K562 (cell line): ENCODE measurements at regions not wholly inside any gene's neighbourhood (a gene's known extent, or its start where the extent isn't known, plus 50 kb on each side); places are given as distances from the start of the nearest gene placed in this dataset.

Experiments
- ATAC-seq: fragments of 200-7000 bp; cut with Tn5 transposase; 3 replicates; pipeline ENCODE4 v1.9.1; 2020; ENCODE audit warnings: moderate library complexity
- BruUV-seq: library from RNA; stranded (reverse); fragments of 400-500 nt; replicated peaks from 2 replicates; lab custom pipeline; 2021; lab: Mats Ljungman, UMichigan
- CTCF ChIA-PET: fragments of 300-600 bp; formaldehyde crosslinking; extraction: SDS; loops from one replicate; lab custom pipeline; 2021; ENCODE audit warnings: low intra/inter-chr PET ratio; lab: Yijun Ruan, JAX
- POLR2A ChIA-PET: fragments of 300-600, 350-650 bp; sonication (Branson Sonifier 250); formaldehyde crosslinking; extraction: SDS; loops from one replicate; lab custom pipeline; 2021; ENCODE audit warnings: antibody characterized with exemption, inconsistent platforms; lab: Yijun Ruan, JAX
- DNase-seq, 4 experiments: peaks; one replicate each; pipeline versions ENCODE4 v3.0.0 to v3.0.0-alpha.2; 2011 to 2018; ENCODE audit warnings: low spot score in 3 of 4, mixed read lengths in 3 of 4; ENCODE audit errors: extremely low read depth in 1 of 4
- FAIRE-seq: peaks from 2 replicates; lab custom pipeline; 2011; peaks lifted over from hg19 to GRCh38; lab: Jason Lieb, UNC
- H2AFZ ChIP-seq: 2 replicates; pipeline ENCODE4 v1.6.0; 2011; ENCODE audit warnings: low read depth, low read length, control low read depth, inconsistent platforms
- H3K27ac ChIP-seq: fragments of 200-600 bp; 3 replicates; pipeline ENCODE4 v1.8.0; 2011; ENCODE audit warnings: low read depth, mild to moderate bottlenecking, control low read depth, inconsistent platforms, low read length, moderate library complexity, mixed read lengths; ENCODE audit errors: extremely low read depth
- H3K27me3 ChIP-seq, 2 experiments: fragments of 300-600 bp in 1 of 2; 2 replicates in 1 of 2; 3 replicates in 1 of 2; pipeline versions ENCODE4 v1.6.0 to v1.8.0; 2011; ENCODE audit warnings: inconsistent platforms in 2 of 2, low read length in 2 of 2, mild to moderate bottlenecking in 1 of 2, mixed read lengths in 1 of 2, moderate library complexity in 1 of 2; ENCODE audit not compliant: control insufficient read depth in 2 of 2, insufficient read depth in 2 of 2
- H3K36me3 ChIP-seq: fragments of 300-600 bp; 3 replicates; pipeline ENCODE4 v1.8.0; 2011; ENCODE audit warnings: mild to moderate bottlenecking, low read length, inconsistent platforms; ENCODE audit not compliant: control insufficient read depth, insufficient read depth
- H3K4me1 ChIP-seq, 2 experiments: fragments of 200-600 bp in 1 of 2; replicated peaks in 1 of 2; 2 replicates in 1 of 2; 3 replicates in 1 of 2; pipeline versions ENCODE4 v1.5.1 to v1.8.0; 2011; ENCODE audit warnings: inconsistent platforms in 2 of 2, low read length in 2 of 2, mild to moderate bottlenecking in 1 of 2, mixed read lengths in 1 of 2, moderate library complexity in 1 of 2; ENCODE audit not compliant: control insufficient read depth in 2 of 2, insufficient read depth in 2 of 2
- H3K4me2 ChIP-seq: 2 replicates; pipeline ENCODE4 v1.6.1; 2011; ENCODE audit warnings: low read length, control low read depth, inconsistent platforms, mixed read lengths; ENCODE audit not compliant: insufficient read depth
- H3K4me3 ChIP-seq: fragments of 200-600 bp; sonication (generic), shearing (Covaris generic); 2 replicates; pipeline ENCODE4 v1.5.1; 2016; ENCODE audit warnings: control low read depth, inconsistent platforms
- H3K79me2 ChIP-seq: fragments of 200-600 bp; 3 replicates; pipeline ENCODE4 v1.8.0; 2011; ENCODE audit warnings: low read length, inconsistent platforms; ENCODE audit not compliant: control insufficient read depth, insufficient read depth
- H3K9ac ChIP-seq, 2 experiments: 2 replicates each; pipeline versions ENCODE4 v1.6.0 to v1.6.1; 2011; ENCODE audit warnings: low read depth in 2 of 2, low read length in 2 of 2, control low read depth in 1 of 2, inconsistent platforms in 1 of 2, mild to moderate bottlenecking in 1 of 2, mixed read lengths in 1 of 2; ENCODE audit not compliant: insufficient read depth in 1 of 2
- H3K9me1 ChIP-seq: one replicate; pipeline ENCODE4 v1.6.0; 2011; ENCODE audit warnings: inconsistent platforms, mild to moderate bottlenecking, low read length, moderate library complexity; ENCODE audit not compliant: control insufficient read depth, insufficient read depth
- H3K9me3 ChIP-seq: replicated peaks from 2 replicates; pipeline ENCODE4 v1.5.1; 2011; ENCODE audit warnings: low read depth, low read length, inconsistent platforms; ENCODE audit not compliant: control insufficient read depth, insufficient read depth
- H4K20me1 ChIP-seq: replicated peaks from 2 replicates; pipeline ENCODE4 v1.6.1; 2011; ENCODE audit warnings: low read length, inconsistent platforms, mixed read lengths; ENCODE audit not compliant: control insufficient read depth, insufficient read depth
- CBFA2T2 ChIP-seq: fragments of 450-650 bp; conservative IDR thresholded peaks from 2 replicates; pipeline ENCODE4 v1.6.1; 2017; ENCODE audit warnings: mild to moderate bottlenecking
- CBFB ChIP-seq: sonication (generic); formaldehyde crosslinking; IDR thresholded peaks from 2 replicates; pipeline ENCODE4 v1.4.0; 2020; ENCODE audit warnings: mild to moderate bottlenecking, missing genetic modification reagents
- COPS2 ChIP-seq: fragments of 450-650 bp; conservative IDR thresholded peaks from 2 replicates; pipeline ENCODE4 v1.6.1; 2016; ENCODE audit warnings: mild to moderate bottlenecking, moderate library complexity
- FIP1L1 ChIP-seq: fragments of 200-400 bp; formaldehyde crosslinking; IDR thresholded peaks from 2 replicates; pipeline ENCODE4 v1.6.1; 2018; ENCODE audit warnings: mild to moderate bottlenecking, low read depth, low read length; ENCODE audit not compliant: poor library complexity, severe bottlenecking
- KHSRP ChIP-seq: fragments of 450-650 bp; IDR thresholded peaks from 2 replicates; pipeline ENCODE4 v1.6.1; 2017
- MEF2A ChIP-seq: IDR thresholded peaks from 2 replicates; pipeline ENCODE4 v1.6.1; 2011; ENCODE audit warnings: low read depth, mild to moderate bottlenecking, low read length, moderate library complexity; ENCODE audit not compliant: control insufficient read depth
- MYC ChIP-seq, 2 experiments: fragments of 250-450 bp in 1 of 2; sonication (Bioruptor Pico) in 1 of 2; IDR thresholded peaks; 2 replicates each; pipeline versions ENCODE4 v1.5.1 to v1.6.1; 2012 to 2021; ENCODE audit warnings: low read depth in 2 of 2, borderline replicate concordance in 1 of 2, improper control_type of control experiment in 1 of 2, low read length in 1 of 2, mild to moderate bottlenecking in 1 of 2, moderate library complexity in 1 of 2
- SMARCB1 ChIP-seq: IDR thresholded peaks from 2 replicates; pipeline ENCODE4 v1.6.1; 2011; ENCODE audit warnings: improper control_type of control experiment, low read depth; ENCODE audit not compliant: insufficient read length
- SRSF1 ChIP-seq: fragments of 200-400 bp; formaldehyde crosslinking; IDR thresholded peaks from 2 replicates; pipeline ENCODE4 v1.6.1; 2017; ENCODE audit warnings: mild to moderate bottlenecking, low read depth, low read length, moderate library complexity
- ZNF324 ChIP-seq: fragments of 250-450 bp; sonication (Bioruptor Pico); IDR thresholded peaks from 2 replicates; pipeline ENCODE4 v1.4.0; 2020; ENCODE audit warnings: mild to moderate bottlenecking
- WGBS: fragments of 100-300 bp; shearing (Covaris generic); methylation state at CpG from one replicate; pipeline ENCODE4 v1.1.6; 2016; ENCODE audit warnings: low coverage, mixed read lengths; ENCODE audit not compliant: insufficient coverage; ENCODE audit errors: missing lambda C conversion rate; 5-methylcytosine and 5-hydroxymethylcytosine counted together
- in situ Hi-C: fragments of 300-500 bp; cut with MboI; formaldehyde crosslinking; loops from 4 replicates; pipeline ENCODE4 v1.15.0; 2018; ENCODE audit warnings: inconsistent platforms, mixed read lengths
- intact Hi-C: fragments of 100-400 bp; cut with micrococcal nuclease; formaldehyde crosslinking; loops from 2 replicates; pipeline ENCODE4 v1.14.2; 2022
- TF ChIP-seq, protein P1 (sequence below): sonication (generic); formaldehyde crosslinking; IDR thresholded peaks from 2 replicates; pipeline ENCODE4 v1.8.1; 2023; ENCODE audit warnings: missing genetic modification reagents, mild to moderate bottlenecking, borderline replicate concordance

DNA sequence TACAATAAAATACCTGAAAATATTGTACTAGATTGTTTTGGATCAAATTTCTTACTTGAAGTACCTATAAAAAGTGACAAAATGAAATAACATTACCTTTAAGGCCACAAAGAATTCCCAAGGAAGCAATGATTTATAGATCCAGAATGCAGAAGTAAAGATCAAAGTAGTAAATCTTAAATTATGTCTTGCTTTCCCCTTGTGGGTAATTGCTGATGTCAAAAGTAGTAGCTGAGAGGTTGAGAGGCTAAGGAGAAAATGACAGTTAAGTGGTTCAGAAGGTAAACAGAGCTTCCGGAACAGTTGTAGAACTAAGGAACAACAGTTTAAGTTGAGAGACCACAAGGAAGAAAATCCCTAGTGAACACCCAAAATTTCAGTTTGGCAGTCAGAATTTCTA, 358.3 kb downstream of the GABRG1 start:
- Histone ChIP-seq H3K9ac (no peak overlapping the region), H3K4me1 (no peaks in the 10 kb centered on the region), H3K9me1 (no peaks in the 10 kb centered on the region), H4K20me1 (no peaks in the 10 kb centered on the region), H3K36me3 (no peaks in the 10 kb centered on the region), H3K79me2 (no peaks in the 10 kb centered on the region), H2AFZ (no peak overlapping the region), H3K4me3 (no peak overlapping the region), H3K27me3 (no peaks in the 10 kb centered on the region), H3K27ac (no peak overlapping the region), H3K4me2 (no peak overlapping the region), H3K9me3 (no peaks in the 10 kb centered on the region)
- ATAC-seq (no peak), FAIRE-seq (no peak), DNase-seq (no peak)
- intact Hi-C loops: no loop called here
- POLR2A ChIA-PET: no interaction called here
- 0% methylated on average over 1 of the region's 1 CpG for WGBS
- TF ChIP-seq SMARCB1 (no peak), SRSF1 (no peak), ZNF324 (CRISPR knock-in tag) (no peak), CBFB (no peak), CBFA2T2 (no peak), MEF2A (no peak), KHSRP (no peak), MYC (IDR thresholded peaks at IDR 0.05; ENCODE audit: low read depth, low read length) (no peak), MYC (CRISPR knock-in tag; IDR thresholded peaks at IDR 0.05; ENCODE audit: borderline replicate concordance, low read depth) (no peak), COPS2 (no peak), FIP1L1 (no peak)
- TF ChIP-seq, protein P1, sequence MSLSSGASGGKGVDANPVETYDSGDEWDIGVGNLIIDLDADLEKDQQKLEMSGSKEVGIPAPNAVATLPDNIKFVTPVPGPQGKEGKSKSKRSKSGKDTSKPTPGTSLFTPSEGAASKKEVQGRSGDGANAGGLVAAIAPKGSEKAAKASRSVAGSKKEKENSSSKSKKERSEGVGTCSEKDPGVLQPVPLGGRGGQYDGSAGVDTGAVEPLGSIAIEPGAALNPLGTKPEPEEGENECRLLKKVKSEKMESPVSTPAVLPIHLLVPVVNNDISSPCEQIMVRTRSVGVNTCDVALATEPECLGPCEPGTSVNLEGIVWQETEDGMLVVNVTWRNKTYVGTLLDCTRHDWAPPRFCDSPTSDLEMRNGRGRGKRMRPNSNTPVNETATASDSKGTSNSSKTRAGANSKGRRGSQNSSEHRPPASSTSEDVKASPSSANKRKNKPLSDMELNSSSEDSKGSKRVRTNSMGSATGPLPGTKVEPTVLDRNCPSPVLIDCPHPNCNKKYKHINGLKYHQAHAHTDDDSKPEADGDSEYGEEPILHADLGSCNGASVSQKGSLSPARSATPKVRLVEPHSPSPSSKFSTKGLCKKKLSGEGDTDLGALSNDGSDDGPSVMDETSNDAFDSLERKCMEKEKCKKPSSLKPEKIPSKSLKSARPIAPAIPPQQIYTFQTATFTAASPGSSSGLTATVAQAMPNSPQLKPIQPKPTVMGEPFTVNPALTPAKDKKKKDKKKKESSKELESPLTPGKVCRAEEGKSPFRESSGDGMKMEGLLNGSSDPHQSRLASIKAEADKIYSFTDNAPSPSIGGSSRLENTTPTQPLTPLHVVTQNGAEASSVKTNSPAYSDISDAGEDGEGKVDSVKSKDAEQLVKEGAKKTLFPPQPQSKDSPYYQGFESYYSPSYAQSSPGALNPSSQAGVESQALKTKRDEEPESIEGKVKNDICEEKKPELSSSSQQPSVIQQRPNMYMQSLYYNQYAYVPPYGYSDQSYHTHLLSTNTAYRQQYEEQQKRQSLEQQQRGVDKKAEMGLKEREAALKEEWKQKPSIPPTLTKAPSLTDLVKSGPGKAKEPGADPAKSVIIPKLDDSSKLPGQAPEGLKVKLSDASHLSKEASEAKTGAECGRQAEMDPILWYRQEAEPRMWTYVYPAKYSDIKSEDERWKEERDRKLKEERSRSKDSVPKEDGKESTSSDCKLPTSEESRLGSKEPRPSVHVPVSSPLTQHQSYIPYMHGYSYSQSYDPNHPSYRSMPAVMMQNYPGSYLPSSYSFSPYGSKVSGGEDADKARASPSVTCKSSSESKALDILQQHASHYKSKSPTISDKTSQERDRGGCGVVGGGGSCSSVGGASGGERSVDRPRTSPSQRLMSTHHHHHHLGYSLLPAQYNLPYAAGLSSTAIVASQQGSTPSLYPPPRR (CRISPR knock-in tag): no peak
- in situ Hi-C loops: no loop called here
- no TSS peak for BruUV-seq
- CTCF ChIA-PET: no interaction called here
